22Rv1 (cell line): ENCODE measurements at regions not wholly inside any gene's neighbourhood (a gene's known extent, or its start where the extent isn't known, plus 50 kb on each side); places are given as distances from the start of the nearest gene placed in this dataset.

Experiments
- CTCF ChIP-seq: fragments of 450-650 bp; IDR thresholded peaks from 2 replicates; pipeline ENCODE4 v1.5.1; 2017; ENCODE audit warnings: mild to moderate bottlenecking
- ZFX ChIP-seq: fragments of 450-650 bp; IDR thresholded peaks from 2 replicates; pipeline ENCODE4 v1.6.1; 2017; ENCODE audit warnings: antibody characterized with exemption, borderline replicate concordance

GRCh38 chr7:124397134-124397533 is 364.3 kb upstream of the TMEM229A start:
- TF ChIP-seq ZFX (no peak), CTCF (no peak)
